ENCODE measurements at regions not wholly inside any gene's neighbourhood (a gene's known extent, or its start where the extent isn't known, plus 50 kb on each side); places are given as distances from the start of the nearest gene placed in this dataset.

DNA sequence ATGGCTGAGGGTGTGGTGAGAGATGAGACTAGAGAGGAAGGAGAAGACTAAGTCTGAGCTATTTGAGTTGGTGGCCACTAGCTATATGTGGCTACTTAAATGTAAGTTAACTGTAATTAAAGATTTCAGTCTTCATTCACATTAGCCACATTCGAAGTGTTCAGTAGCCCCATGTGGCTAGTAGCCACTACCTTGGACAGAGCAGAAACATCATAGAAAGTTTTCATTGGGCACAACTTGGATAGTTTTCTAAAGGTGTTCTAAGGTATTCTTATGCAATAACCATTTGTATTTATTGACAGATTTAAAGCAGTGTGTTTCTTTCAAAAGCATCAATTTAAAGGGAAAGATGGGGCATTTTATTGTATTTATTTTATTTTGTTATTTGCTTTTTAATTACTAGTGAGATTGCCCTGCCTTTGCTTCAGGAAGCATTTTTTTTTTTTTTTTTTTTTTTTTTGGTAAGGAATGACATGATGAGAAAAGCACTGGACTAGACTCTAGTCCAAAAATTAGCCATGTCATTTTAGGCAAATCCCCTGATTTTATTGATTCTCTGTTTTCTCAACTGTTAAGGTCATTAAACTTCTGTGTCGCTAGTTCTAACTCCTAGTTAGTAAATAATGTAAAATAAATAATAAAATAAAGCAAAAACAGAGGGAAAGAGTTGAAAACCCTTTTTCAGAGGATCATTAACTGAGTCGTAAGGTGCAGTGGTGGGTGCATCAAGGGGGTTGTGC, 153.0 kb upstream of the ROBO2 start:
- TF ChIP-seq POLR2A (IDR thresholded peaks at IDR 0.05; ENCODE audit: low read depth, low read length), result no peak
- no peak for TF ChIP-seq TAF1 (IDR thresholded peaks at IDR 0.05; ENCODE audit: borderline replicate concordance, low read depth, low read length)

Measured in GM12892 (cell line).